ENCODE measurements at regions not wholly inside any gene's neighbourhood (a gene's known extent, or its start where the extent isn't known, plus 50 kb on each side); places are given as distances from the start of the nearest gene placed in this dataset.

GRCh38 chr13:85363504-85363903 lies 435.7 kb downstream of the SLITRK6 start:
- Histone ChIP-seq H3K9me2 (replicated peaks; ENCODE audit: control insufficient read depth, low read length) (no peaks in the 10 kb centered on the region), H3K4me2 (ENCODE audit: low read length) (no peak overlapping the region), H3K27ac (ENCODE audit: low read depth, low read length) (no peak overlapping the region), H3K27me3 (ENCODE audit: control insufficient read depth, low read length) (no peaks in the 10 kb centered on the region), H3K79me2 (ENCODE audit: control insufficient read depth, low read length) (no peaks in the 10 kb centered on the region), H3K4me3 (ENCODE audit: low read length) (no peak overlapping the region), H4K20me1 (ENCODE audit: control insufficient read depth, insufficient read depth, low read depth, low read length) (no peaks in the 10 kb centered on the region), H3K4me1 (ENCODE audit: control insufficient read depth, low read length) (no peaks in the 10 kb centered on the region), H3K36me3 (ENCODE audit: control insufficient read depth, low read length) (no peaks in the 10 kb centered on the region), H3K9me3 (ENCODE audit: control insufficient read depth, insufficient read depth, low read length) (no peaks in the 10 kb centered on the region), H3F3A (ENCODE audit: control insufficient read depth, insufficient read depth) (no peaks in the 10 kb centered on the region)
- TF ChIP-seq CTCF (IDR thresholded peaks at IDR 0.05; ENCODE audit: low read depth, low read length, poor library complexity, severe bottlenecking), result no peak
- TF ChIP-seq EZH2phosphoT487 (IDR thresholded peaks at IDR 0.05; ENCODE audit: borderline replicate concordance, low read length), result no peak

GRCh38 chr13:85362980-85363379 lies 436.2 kb downstream of the SLITRK6 start:
- no peak for TF ChIP-seq CTCF (IDR thresholded peaks at IDR 0.05; ENCODE audit: low read depth, low read length, poor library complexity, severe bottlenecking)
- TF ChIP-seq EZH2phosphoT487 (IDR thresholded peaks at IDR 0.05; ENCODE audit: borderline replicate concordance, low read length), result no peak
- Histone ChIP-seq H3K9me2 (replicated peaks; ENCODE audit: control insufficient read depth, low read length) (no peaks in the 10 kb centered on the region), H3K27ac (ENCODE audit: low read depth, low read length) (no peak overlapping the region), H3K9me3 (ENCODE audit: control insufficient read depth, insufficient read depth, low read length) (peaks cover under 1% of the 10 kb centered on the region; the same call in 1 of the 2 replicates), H3K4me3 (ENCODE audit: low read length) (no peak overlapping the region), H3K27me3 (ENCODE audit: control insufficient read depth, low read length) (no peaks in the 10 kb centered on the region), H3F3A (ENCODE audit: control insufficient read depth, insufficient read depth) (no peaks in the 10 kb centered on the region), H3K4me2 (ENCODE audit: low read length) (no peak overlapping the region), H3K79me2 (ENCODE audit: control insufficient read depth, low read length) (no peaks in the 10 kb centered on the region), H4K20me1 (ENCODE audit: control insufficient read depth, insufficient read depth, low read depth, low read length) (no peaks in the 10 kb centered on the region), H3K4me1 (ENCODE audit: control insufficient read depth, low read length) (no peaks in the 10 kb centered on the region), H3K36me3 (ENCODE audit: control insufficient read depth, low read length) (no peaks in the 10 kb centered on the region)

GRCh38 chr13:85347251-85347650 lies 452.0 kb downstream of the SLITRK6 start:
- no peaks in the 10 kb centered on the region for H4K20me1 ChIP-seq (ENCODE audit: control insufficient read depth, insufficient read depth, low read depth, low read length)
- H3K9me2 ChIP-seq (replicated peaks; ENCODE audit: control insufficient read depth, low read length), result no peaks in the 10 kb centered on the region
- H3K36me3 ChIP-seq (ENCODE audit: control insufficient read depth, low read length), result no peaks in the 10 kb centered on the region
- H3K4me1 ChIP-seq (ENCODE audit: control insufficient read depth, low read length), result no peaks in the 10 kb centered on the region
- no peaks in the 10 kb centered on the region for H3K79me2 ChIP-seq (ENCODE audit: control insufficient read depth, low read length)
- no peaks in the 10 kb centered on the region for H3F3A ChIP-seq (ENCODE audit: control insufficient read depth, insufficient read depth)
- H3K27me3 ChIP-seq (ENCODE audit: control insufficient read depth, low read length), result no peaks in the 10 kb centered on the region
- H3K4me3 ChIP-seq (ENCODE audit: low read length), result no peak overlapping the region
- no peak overlapping the region for H3K4me2 ChIP-seq (ENCODE audit: low read length)
- TF ChIP-seq EZH2phosphoT487 (IDR thresholded peaks at IDR 0.05; ENCODE audit: borderline replicate concordance, low read length), result no peak
- TF ChIP-seq CTCF (IDR thresholded peaks at IDR 0.05; ENCODE audit: low read depth, low read length, poor library complexity, severe bottlenecking), result no peak
- H3K27ac ChIP-seq (ENCODE audit: low read depth, low read length), result no peak overlapping the region
- no peaks in the 10 kb centered on the region for H3K9me3 ChIP-seq (ENCODE audit: control insufficient read depth, insufficient read depth, low read length)

GRCh38 chr13:85334187-85334586 lies 465.0 kb downstream of the SLITRK6 start:
- Histone ChIP-seq H3K27ac (ENCODE audit: low read depth, low read length) (no peak overlapping the region), H3K4me3 (ENCODE audit: low read length) (no peak overlapping the region), H3K9me3 (ENCODE audit: control insufficient read depth, insufficient read depth, low read length) (no peaks in the 10 kb centered on the region), H3K9me2 (replicated peaks; ENCODE audit: control insufficient read depth, low read length) (no peaks in the 10 kb centered on the region), H3K27me3 (ENCODE audit: control insufficient read depth, low read length) (no peaks in the 10 kb centered on the region), H4K20me1 (ENCODE audit: control insufficient read depth, insufficient read depth, low read depth, low read length) (no peaks in the 10 kb centered on the region), H3F3A (ENCODE audit: control insufficient read depth, insufficient read depth) (no peaks in the 10 kb centered on the region), H3K4me2 (ENCODE audit: low read length) (no peak overlapping the region), H3K4me1 (ENCODE audit: control insufficient read depth, low read length) (no peaks in the 10 kb centered on the region), H3K79me2 (ENCODE audit: control insufficient read depth, low read length) (no peaks in the 10 kb centered on the region), H3K36me3 (ENCODE audit: control insufficient read depth, low read length) (no peaks in the 10 kb centered on the region)
- TF ChIP-seq CTCF (IDR thresholded peaks at IDR 0.05; ENCODE audit: low read depth, low read length, poor library complexity, severe bottlenecking), result no peak
- no peak for TF ChIP-seq EZH2phosphoT487 (IDR thresholded peaks at IDR 0.05; ENCODE audit: borderline replicate concordance, low read length)

Measured in DOHH2 (cell line).